ENCODE measurements at regions not wholly inside any gene's neighbourhood (a gene's known extent, or its start where the extent isn't known, plus 50 kb on each side); places are given as distances from the start of the nearest gene placed in this dataset.

- Mint-ChIP-seq H3K4me3 (no peak overlapping the region), H3K36me3 (ENCODE audit: low read depth) (no peaks in the 10 kb centered on the region), H3K9me3 (no peaks in the 10 kb centered on the region), H3K4me1 (no peaks in the 10 kb centered on the region), H3K27ac (no peak overlapping the region), H3K27me3 (peaks cover 5% of the 10 kb centered on the region)
- no peak for ATAC-seq (ENCODE audit: low read depth)
- no peak for DNase-seq
- ChIA-PET CTCF (no interaction called here), POLR2A (no interaction called here)
- no peak for TF ChIP-seq CTCF (IDR thresholded peaks at IDR 0.05)
- intact Hi-C loops (cut with micrococcal nuclease): no loop called here
Measured at GRCh38 chr12:105993766-105994555, 144.8 kb downstream of the NUAK1 start.

GRCh38 chr12:105995961-105996431 lies 142.8 kb downstream of the NUAK1 start:
- ATAC-seq (ENCODE audit: low read depth): no peak
- no peak overlapping the region for H3K27ac Mint-ChIP-seq
- no peaks in the 10 kb centered on the region for H3K4me1 Mint-ChIP-seq
- intact Hi-C loops (cut with micrococcal nuclease): no loop called here
- ChIA-PET POLR2A (no interaction called here), CTCF (no interaction called here)
- H3K9me3 Mint-ChIP-seq: no peaks in the 10 kb centered on the region
- no peak overlapping the region for H3K4me3 Mint-ChIP-seq
- no peak for TF ChIP-seq CTCF (IDR thresholded peaks at IDR 0.05)
- no peaks in the 10 kb centered on the region for H3K36me3 Mint-ChIP-seq (ENCODE audit: low read depth)
- peaks cover 8% of the 10 kb centered on the region for H3K27me3 Mint-ChIP-seq
- no peak for DNase-seq

DNA sequence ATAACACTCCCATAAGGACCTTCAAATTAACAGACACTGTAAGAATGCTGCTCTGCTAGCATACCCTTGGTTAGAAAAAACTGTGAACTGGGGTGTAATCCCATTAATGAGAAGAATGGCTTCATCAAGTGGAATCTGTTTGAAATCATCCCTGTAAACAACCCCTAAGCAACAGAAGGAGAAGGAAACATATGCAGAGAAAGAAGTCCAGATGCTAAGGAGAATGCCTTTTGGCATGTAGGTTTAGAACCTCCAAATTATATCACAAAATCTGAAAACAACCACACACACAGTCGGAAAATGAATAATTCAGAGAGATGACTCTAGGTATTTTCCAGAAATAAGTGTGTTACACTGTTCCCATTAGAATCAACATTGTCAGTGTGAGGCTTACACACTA lies 140.2 kb downstream of the NUAK1 start:
- ChIA-PET CTCF (no interaction called here), POLR2A (no interaction called here)
- no peak overlapping the region for H3K4me3 Mint-ChIP-seq
- no peak overlapping the region for H3K27ac Mint-ChIP-seq
- no peak for TF ChIP-seq CTCF (IDR thresholded peaks at IDR 0.05)
- no peaks in the 10 kb centered on the region for H3K36me3 Mint-ChIP-seq (ENCODE audit: low read depth)
- ATAC-seq (ENCODE audit: low read depth) (no peak), DNase-seq (no peak)
- no peaks in the 10 kb centered on the region for H3K9me3 Mint-ChIP-seq
- H3K27me3 Mint-ChIP-seq: peaks cover 8% of the 10 kb centered on the region
- H3K4me1 Mint-ChIP-seq: no peaks in the 10 kb centered on the region
- intact Hi-C loops (cut with micrococcal nuclease): no loop called here

GRCh38 chr12:106000382-106001104 lies 138.2 kb downstream of the NUAK1 start:
- TF ChIP-seq CTCF (IDR thresholded peaks at IDR 0.05): no peak
- POLR2A ChIA-PET: no interaction called here
- Mint-ChIP-seq H3K27me3 (peaks cover 8% of the 10 kb centered on the region), H3K9me3 (no peaks in the 10 kb centered on the region), H3K27ac (no peak overlapping the region), H3K36me3 (ENCODE audit: low read depth) (no peaks in the 10 kb centered on the region), H3K4me3 (no peak overlapping the region), H3K4me1 (no peaks in the 10 kb centered on the region)
- no peak for ATAC-seq (ENCODE audit: low read depth)
- CTCF ChIA-PET: no interaction called here
- DNase-seq: no peak
- intact Hi-C loops (cut with micrococcal nuclease): no loop called here

DNA sequence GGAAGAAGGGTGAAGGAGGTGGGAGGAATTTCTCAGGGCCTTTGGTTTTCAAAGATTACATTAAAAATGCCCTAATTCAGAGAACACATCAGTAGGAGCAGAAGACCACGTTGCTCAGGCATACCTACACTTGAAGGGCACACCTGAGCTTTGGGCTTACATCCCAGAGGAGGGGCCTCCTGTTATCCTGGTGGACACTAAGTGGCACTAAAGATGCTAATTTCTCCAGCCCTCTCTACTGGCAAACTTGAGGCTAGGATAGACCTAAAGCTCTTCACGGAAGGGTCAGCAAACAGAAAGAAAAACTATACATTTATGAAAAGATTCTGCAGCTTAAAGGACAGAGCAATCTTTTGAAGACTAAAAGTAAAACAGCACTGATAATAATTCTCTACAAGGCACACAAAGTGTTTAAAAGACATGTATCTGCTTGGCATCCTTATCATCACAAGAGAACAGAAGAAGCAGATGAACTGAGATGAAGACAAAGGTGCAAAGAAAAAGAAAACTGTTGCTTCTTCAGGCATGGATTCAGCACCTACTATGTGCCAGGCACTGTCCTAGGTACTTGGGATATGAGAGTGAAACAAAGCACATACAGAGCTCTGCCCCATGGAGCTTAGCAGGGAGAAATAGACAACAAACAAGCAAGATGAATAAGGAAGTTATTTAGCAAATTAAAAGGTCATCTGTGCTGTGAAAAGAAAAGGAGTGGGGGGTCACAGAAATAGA lies 137.5 kb downstream of the NUAK1 start:
- ATAC-seq (ENCODE audit: low read depth) (no peak), DNase-seq (no peak)
- intact Hi-C loops (cut with micrococcal nuclease): no loop called here
- Mint-ChIP-seq H3K27ac (no peak overlapping the region), H3K4me3 (no peak overlapping the region), H3K9me3 (no peaks in the 10 kb centered on the region), H3K36me3 (ENCODE audit: low read depth) (no peaks in the 10 kb centered on the region), H3K4me1 (no peaks in the 10 kb centered on the region), H3K27me3 (peaks cover 3% of the 10 kb centered on the region)
- no peak for TF ChIP-seq CTCF (IDR thresholded peaks at IDR 0.05)
- POLR2A ChIA-PET: no interaction called here
- CTCF ChIA-PET: no interaction called here
